K562 (cell line): ENCODE measurements at regions not wholly inside any gene's neighbourhood (a gene's known extent, or its start where the extent isn't known, plus 50 kb on each side); places are given as distances from the start of the nearest gene placed in this dataset.

Experiments used
- ATAC-seq: fragments of 200-7000 bp; cut with Tn5 transposase; 3 replicates; pipeline ENCODE4 v1.9.1; 2020; ENCODE audit warnings: moderate library complexity
- BruUV-seq: library from RNA; stranded (reverse); fragments of 400-500 nt; replicated peaks from 2 replicates; lab custom pipeline; 2021; lab: Mats Ljungman, UMichigan
- CTCF ChIA-PET: fragments of 300-600 bp; formaldehyde crosslinking; extraction: SDS; loops from one replicate; lab custom pipeline; 2021; ENCODE audit warnings: low intra/inter-chr PET ratio; lab: Yijun Ruan, JAX
- POLR2A ChIA-PET: fragments of 300-600, 350-650 bp; sonication (Branson Sonifier 250); formaldehyde crosslinking; extraction: SDS; loops from one replicate; lab custom pipeline; 2021; ENCODE audit warnings: antibody characterized with exemption, inconsistent platforms; lab: Yijun Ruan, JAX
- DNase-seq, 4 experiments: peaks; one replicate each; pipeline versions ENCODE4 v3.0.0 to v3.0.0-alpha.2; 2011 to 2018; ENCODE audit warnings: low spot score in 3 of 4, mixed read lengths in 3 of 4; ENCODE audit errors: extremely low read depth in 1 of 4
- FAIRE-seq: peaks from 2 replicates; lab custom pipeline; 2011; peaks lifted over from hg19 to GRCh38; lab: Jason Lieb, UNC
- H2AFZ ChIP-seq: 2 replicates; pipeline ENCODE4 v1.6.0; 2011; ENCODE audit warnings: low read depth, low read length, control low read depth, inconsistent platforms
- H3K27ac ChIP-seq: fragments of 200-600 bp; 3 replicates; pipeline ENCODE4 v1.8.0; 2011; ENCODE audit warnings: low read depth, mild to moderate bottlenecking, control low read depth, inconsistent platforms, low read length, moderate library complexity, mixed read lengths; ENCODE audit errors: extremely low read depth
- H3K27me3 ChIP-seq, 2 experiments: fragments of 300-600 bp in 1 of 2; 2 replicates in 1 of 2; 3 replicates in 1 of 2; pipeline versions ENCODE4 v1.6.0 to v1.8.0; 2011; ENCODE audit warnings: inconsistent platforms in 2 of 2, low read length in 2 of 2, mild to moderate bottlenecking in 1 of 2, mixed read lengths in 1 of 2, moderate library complexity in 1 of 2; ENCODE audit not compliant: control insufficient read depth in 2 of 2, insufficient read depth in 2 of 2
- H3K36me3 ChIP-seq: fragments of 300-600 bp; 3 replicates; pipeline ENCODE4 v1.8.0; 2011; ENCODE audit warnings: mild to moderate bottlenecking, low read length, inconsistent platforms; ENCODE audit not compliant: control insufficient read depth, insufficient read depth
- H3K4me1 ChIP-seq, 2 experiments: fragments of 200-600 bp in 1 of 2; replicated peaks in 1 of 2; 2 replicates in 1 of 2; 3 replicates in 1 of 2; pipeline versions ENCODE4 v1.5.1 to v1.8.0; 2011; ENCODE audit warnings: inconsistent platforms in 2 of 2, low read length in 2 of 2, mild to moderate bottlenecking in 1 of 2, mixed read lengths in 1 of 2, moderate library complexity in 1 of 2; ENCODE audit not compliant: control insufficient read depth in 2 of 2, insufficient read depth in 2 of 2
- H3K4me2 ChIP-seq: 2 replicates; pipeline ENCODE4 v1.6.1; 2011; ENCODE audit warnings: low read length, control low read depth, inconsistent platforms, mixed read lengths; ENCODE audit not compliant: insufficient read depth
- H3K4me3 ChIP-seq: fragments of 200-600 bp; sonication (generic), shearing (Covaris generic); 2 replicates; pipeline ENCODE4 v1.5.1; 2016; ENCODE audit warnings: control low read depth, inconsistent platforms
- H3K79me2 ChIP-seq: fragments of 200-600 bp; 3 replicates; pipeline ENCODE4 v1.8.0; 2011; ENCODE audit warnings: low read length, inconsistent platforms; ENCODE audit not compliant: control insufficient read depth, insufficient read depth
- H3K9ac ChIP-seq, 2 experiments: 2 replicates each; pipeline versions ENCODE4 v1.6.0 to v1.6.1; 2011; ENCODE audit warnings: low read depth in 2 of 2, low read length in 2 of 2, control low read depth in 1 of 2, inconsistent platforms in 1 of 2, mild to moderate bottlenecking in 1 of 2, mixed read lengths in 1 of 2; ENCODE audit not compliant: insufficient read depth in 1 of 2
- H3K9me1 ChIP-seq: one replicate; pipeline ENCODE4 v1.6.0; 2011; ENCODE audit warnings: inconsistent platforms, mild to moderate bottlenecking, low read length, moderate library complexity; ENCODE audit not compliant: control insufficient read depth, insufficient read depth
- H3K9me3 ChIP-seq: replicated peaks from 2 replicates; pipeline ENCODE4 v1.5.1; 2011; ENCODE audit warnings: low read depth, low read length, inconsistent platforms; ENCODE audit not compliant: control insufficient read depth, insufficient read depth
- H4K20me1 ChIP-seq: replicated peaks from 2 replicates; pipeline ENCODE4 v1.6.1; 2011; ENCODE audit warnings: low read length, inconsistent platforms, mixed read lengths; ENCODE audit not compliant: control insufficient read depth, insufficient read depth
- CC2D1A ChIP-seq: fragments of 450-650 bp; IDR thresholded peaks from 2 replicates; pipeline ENCODE4 v1.6.1; 2017; ENCODE audit warnings: mild to moderate bottlenecking
- IFI16 ChIP-seq: fragments of 250-450 bp; sonication (Bioruptor Pico); IDR thresholded peaks from 2 replicates; pipeline ENCODE4 v2.1.2; 2022; ENCODE audit warnings: mild to moderate bottlenecking, inconsistent platforms
- SPI1 ChIP-seq: IDR thresholded peaks from 2 replicates; pipeline ENCODE4 v1.6.1; 2011; ENCODE audit warnings: low read depth, low read length, control low read depth, borderline replicate concordance
- ZFX ChIP-seq: sonication (generic); formaldehyde crosslinking; IDR thresholded peaks from 2 replicates; pipeline ENCODE4 v1.8.0; 2022; ENCODE audit warnings: mild to moderate bottlenecking, missing genetic modification reagents, moderate library complexity
- ZNF23 ChIP-seq: fragments of 250-450 bp; sonication (Bioruptor Pico); IDR thresholded peaks from 2 replicates; pipeline ENCODE4 v1.4.0; 2020; ENCODE audit warnings: mild to moderate bottlenecking
- ZNF232 ChIP-seq: sonication (generic); formaldehyde crosslinking; IDR thresholded peaks from 2 replicates; pipeline ENCODE4 v1.8.0; 2022; ENCODE audit warnings: mild to moderate bottlenecking, missing genetic modification reagents
- WGBS: fragments of 100-300 bp; shearing (Covaris generic); methylation state at CpG from one replicate; pipeline ENCODE4 v1.1.6; 2016; ENCODE audit warnings: low coverage, mixed read lengths; ENCODE audit not compliant: insufficient coverage; ENCODE audit errors: missing lambda C conversion rate; 5-methylcytosine and 5-hydroxymethylcytosine counted together
- in situ Hi-C: fragments of 300-500 bp; cut with MboI; formaldehyde crosslinking; loops from 4 replicates; pipeline ENCODE4 v1.15.0; 2018; ENCODE audit warnings: inconsistent platforms, mixed read lengths
- intact Hi-C: fragments of 100-400 bp; cut with micrococcal nuclease; formaldehyde crosslinking; loops from 2 replicates; pipeline ENCODE4 v1.14.2; 2022
- TF ChIP-seq, protein P1 (sequence below), 2 experiments: fragments of 450-650 bp in 1 of 2; sonication (generic) in 1 of 2; formaldehyde crosslinking in 1 of 2; IDR thresholded peaks in 1 of 2; conservative IDR thresholded peaks in 1 of 2; 2 replicates each; pipeline versions ENCODE4 v1.6.1 to v1.8.1; 2016 to 2023; ENCODE audit warnings: mild to moderate bottlenecking in 2 of 2, moderate library complexity in 2 of 2, inconsistent platforms in 1 of 2, missing genetic modification reagents in 1 of 2
- TF ChIP-seq, protein P2 (sequence below): fragments of 250-450 bp; sonication (Bioruptor Pico); IDR thresholded peaks from 2 replicates; pipeline ENCODE4 v1.4.0; 2020; ENCODE audit warnings: mild to moderate bottlenecking, moderate library complexity
- TF ChIP-seq, protein P3 (sequence below): fragments of 450-650 bp; formaldehyde crosslinking; IDR thresholded peaks from 2 replicates; pipeline ENCODE4 v1.4.0; 2020; ENCODE audit warnings: mild to moderate bottlenecking, moderate library complexity

DNA sequence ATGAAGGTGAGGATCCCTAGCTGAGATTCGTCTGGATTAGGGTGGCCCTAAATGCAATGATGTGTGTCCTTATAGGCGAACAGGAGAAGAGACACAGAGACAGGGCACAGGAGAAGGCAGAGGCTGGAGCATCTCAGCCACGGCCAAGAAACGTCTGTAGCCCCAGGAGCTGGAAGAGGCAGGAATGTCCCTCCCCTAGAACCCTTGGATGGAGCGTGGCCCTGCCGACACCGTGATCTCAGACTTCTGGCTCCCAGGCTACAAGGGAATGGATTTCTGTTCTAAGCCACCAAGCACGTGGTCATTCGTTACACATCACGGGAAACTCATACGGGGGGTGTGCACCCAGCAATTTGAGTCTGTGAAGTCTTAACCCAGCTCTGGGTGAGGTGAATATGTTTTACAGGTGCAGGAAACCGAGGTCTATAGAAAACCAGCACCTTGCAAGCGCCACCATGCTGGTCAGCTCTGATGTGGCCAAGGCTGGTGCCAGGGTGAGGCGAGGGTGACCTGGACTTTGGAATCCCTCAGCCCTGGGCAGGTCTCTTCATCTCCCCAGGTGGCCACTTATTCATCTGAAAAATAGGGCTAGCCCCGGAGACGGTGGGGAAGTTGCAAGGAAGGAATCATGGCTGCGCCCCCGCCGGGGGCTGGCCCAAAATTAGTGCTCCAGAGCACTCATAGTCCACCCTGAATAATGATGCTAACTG lies 89.5 kb upstream of the FGF3 start:
- in situ Hi-C loops: no loop called here

More for the DNA sequence above, 89.5 kb upstream of the FGF3 start:
- Histone ChIP-seq H3K4me3 (no peak overlapping the region), H2AFZ (no peak overlapping the region), H3K27ac (no peak overlapping the region), H3K9ac (no peak overlapping the region)
- POLR2A ChIA-PET: interaction anchor here (0.6 to 1.1 kb wide), 2 partner anchors 27 to 287 kb away, joined by 3 read pairs; no protein-coding TSS in a partner anchor
- WGBS: 7% methylated on average over 14 of the region's 19 CpGs
- TF ChIP-seq ZNF23 (CRISPR knock-in tag): no peak
- TF ChIP-seq ZNF232 (CRISPR knock-in tag): no peak
- TF ChIP-seq, protein P1, sequence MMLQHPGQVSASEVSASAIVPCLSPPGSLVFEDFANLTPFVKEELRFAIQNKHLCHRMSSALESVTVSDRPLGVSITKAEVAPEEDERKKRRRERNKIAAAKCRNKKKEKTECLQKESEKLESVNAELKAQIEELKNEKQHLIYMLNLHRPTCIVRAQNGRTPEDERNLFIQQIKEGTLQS (IDR thresholded peaks at IDR 0.05): no peak
- TF ChIP-seq, protein P1 (CRISPR knock-in tag; conservative IDR thresholded peaks at IDR 0.05): no peak
- TF ChIP-seq SPI1: no peak
- TF ChIP-seq CC2D1A: no peak
- TF ChIP-seq, protein P2, sequence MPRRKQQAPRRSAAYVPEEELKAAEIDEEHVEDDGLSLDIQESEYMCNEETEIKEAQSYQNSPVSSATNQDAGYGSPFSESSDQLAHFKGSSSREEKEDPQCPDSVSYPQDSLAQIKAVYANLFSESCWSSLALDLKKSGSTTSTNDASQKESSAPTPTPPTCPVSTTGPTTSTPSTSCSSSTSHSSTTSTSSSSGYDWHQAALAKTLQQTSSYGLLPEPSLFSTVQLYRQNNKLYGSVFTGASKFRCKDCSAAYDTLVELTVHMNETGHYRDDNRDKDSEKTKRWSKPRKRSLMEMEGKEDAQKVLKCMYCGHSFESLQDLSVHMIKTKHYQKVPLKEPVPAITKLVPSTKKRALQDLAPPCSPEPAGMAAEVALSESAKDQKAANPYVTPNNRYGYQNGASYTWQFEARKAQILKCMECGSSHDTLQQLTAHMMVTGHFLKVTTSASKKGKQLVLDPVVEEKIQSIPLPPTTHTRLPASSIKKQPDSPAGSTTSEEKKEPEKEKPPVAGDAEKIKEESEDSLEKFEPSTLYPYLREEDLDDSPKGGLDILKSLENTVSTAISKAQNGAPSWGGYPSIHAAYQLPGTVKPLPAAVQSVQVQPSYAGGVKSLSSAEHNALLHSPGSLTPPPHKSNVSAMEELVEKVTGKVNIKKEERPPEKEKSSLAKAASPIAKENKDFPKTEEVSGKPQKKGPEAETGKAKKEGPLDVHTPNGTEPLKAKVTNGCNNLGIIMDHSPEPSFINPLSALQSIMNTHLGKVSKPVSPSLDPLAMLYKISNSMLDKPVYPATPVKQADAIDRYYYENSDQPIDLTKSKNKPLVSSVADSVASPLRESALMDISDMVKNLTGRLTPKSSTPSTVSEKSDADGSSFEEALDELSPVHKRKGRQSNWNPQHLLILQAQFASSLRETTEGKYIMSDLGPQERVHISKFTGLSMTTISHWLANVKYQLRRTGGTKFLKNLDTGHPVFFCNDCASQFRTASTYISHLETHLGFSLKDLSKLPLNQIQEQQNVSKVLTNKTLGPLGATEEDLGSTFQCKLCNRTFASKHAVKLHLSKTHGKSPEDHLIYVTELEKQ (CRISPR knock-in tag): no peak
- TF ChIP-seq, protein P3, sequence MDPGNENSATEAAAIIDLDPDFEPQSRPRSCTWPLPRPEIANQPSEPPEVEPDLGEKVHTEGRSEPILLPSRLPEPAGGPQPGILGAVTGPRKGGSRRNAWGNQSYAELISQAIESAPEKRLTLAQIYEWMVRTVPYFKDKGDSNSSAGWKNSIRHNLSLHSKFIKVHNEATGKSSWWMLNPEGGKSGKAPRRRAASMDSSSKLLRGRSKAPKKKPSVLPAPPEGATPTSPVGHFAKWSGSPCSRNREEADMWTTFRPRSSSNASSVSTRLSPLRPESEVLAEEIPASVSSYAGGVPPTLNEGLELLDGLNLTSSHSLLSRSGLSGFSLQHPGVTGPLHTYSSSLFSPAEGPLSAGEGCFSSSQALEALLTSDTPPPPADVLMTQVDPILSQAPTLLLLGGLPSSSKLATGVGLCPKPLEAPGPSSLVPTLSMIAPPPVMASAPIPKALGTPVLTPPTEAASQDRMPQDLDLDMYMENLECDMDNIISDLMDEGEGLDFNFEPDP: no peak
- TF ChIP-seq IFI16 (CRISPR knock-in tag): no peak
- TF ChIP-seq ZFX (CRISPR knock-in tag): no peak
- TF ChIP-seq, all 486 proteins: peak for 0
- CTCF ChIA-PET: no interaction called here
- DNase-seq: no peak
- ATAC-seq: no peak
- H4K20me1 ChIP-seq: peaks cover 31% of the 10 kb centered on the region
- peaks cover 14 to 63% of the 10 kb centered on the region in 2 experiments; a peak in 4 of 5 replicates for H3K4me1 ChIP-seq
- no peaks in the 10 kb centered on the region for H3K9me1 ChIP-seq
- peak; percentile 29 for FAIRE-seq
- BruUV-seq: no TSS peak
- intact Hi-C loops: no loop called here
- H3K4me2 ChIP-seq: no peak overlapping the region
- H3K9me3 ChIP-seq: no peaks in the 10 kb centered on the region
- no peaks in the 10 kb centered on the region for H3K79me2 ChIP-seq
- no peaks in the 10 kb centered on the region for H3K36me3 ChIP-seq
- peaks cover 5 to 46% of the 10 kb centered on the region in 2 experiments; a peak in 4 of 5 replicates for H3K27me3 ChIP-seq
